ENCODE measurements at regions not wholly inside any gene's neighbourhood (a gene's known extent, or its start where the extent isn't known, plus 50 kb on each side); places are given as distances from the start of the nearest gene placed in this dataset.

- no peaks in the 10 kb centered on the region for H4K20me1 ChIP-seq (ENCODE audit: control insufficient read depth, insufficient read depth, low read depth, low read length)
- H3K36me3 ChIP-seq (ENCODE audit: control insufficient read depth, low read length): no peaks in the 10 kb centered on the region
- no peaks in the 10 kb centered on the region for H3K9me3 ChIP-seq (ENCODE audit: control insufficient read depth, insufficient read depth, low read length)
- H3K4me3 ChIP-seq (ENCODE audit: low read length): no peak overlapping the region
- no peaks in the 10 kb centered on the region for H3K4me1 ChIP-seq (ENCODE audit: control insufficient read depth, low read length)
- no peaks in the 10 kb centered on the region for H3K27me3 ChIP-seq (ENCODE audit: control insufficient read depth, low read length)
- H3K79me2 ChIP-seq (ENCODE audit: control insufficient read depth, low read length): no peaks in the 10 kb centered on the region
- no peak overlapping the region for H3K4me2 ChIP-seq (ENCODE audit: low read length)
- H3K27ac ChIP-seq (ENCODE audit: low read depth, low read length): no peak overlapping the region
- no peaks in the 10 kb centered on the region for H3F3A ChIP-seq (ENCODE audit: control insufficient read depth, insufficient read depth)
- TF ChIP-seq CTCF (IDR thresholded peaks at IDR 0.05; ENCODE audit: low read depth, low read length, poor library complexity, severe bottlenecking): no peak
- no peak for TF ChIP-seq EZH2phosphoT487 (IDR thresholded peaks at IDR 0.05; ENCODE audit: borderline replicate concordance, low read length)
- H3K9me2 ChIP-seq (replicated peaks; ENCODE audit: control insufficient read depth, low read length): no peaks in the 10 kb centered on the region
Measured at GRCh38 chr18:6601241-6601640, 128.3 kb upstream of the ARHGAP28 start.

GRCh38 chr18:6602365-6602764 lies 127.2 kb upstream of the ARHGAP28 start:
- no peak for TF ChIP-seq CTCF (IDR thresholded peaks at IDR 0.05; ENCODE audit: low read depth, low read length, poor library complexity, severe bottlenecking)
- no peak for TF ChIP-seq EZH2phosphoT487 (IDR thresholded peaks at IDR 0.05; ENCODE audit: borderline replicate concordance, low read length)
- no peaks in the 10 kb centered on the region for H3K36me3 ChIP-seq (ENCODE audit: control insufficient read depth, low read length)
- H3K4me3 ChIP-seq (ENCODE audit: low read length): no peak overlapping the region
- no peaks in the 10 kb centered on the region for H3K9me2 ChIP-seq (replicated peaks; ENCODE audit: control insufficient read depth, low read length)
- no peaks in the 10 kb centered on the region for H3K79me2 ChIP-seq (ENCODE audit: control insufficient read depth, low read length)
- H3K27ac ChIP-seq (ENCODE audit: low read depth, low read length): no peak overlapping the region
- no peak overlapping the region for H3K4me2 ChIP-seq (ENCODE audit: low read length)
- H3F3A ChIP-seq (ENCODE audit: control insufficient read depth, insufficient read depth): no peaks in the 10 kb centered on the region
- H4K20me1 ChIP-seq (ENCODE audit: control insufficient read depth, insufficient read depth, low read depth, low read length): no peaks in the 10 kb centered on the region
- no peaks in the 10 kb centered on the region for H3K9me3 ChIP-seq (ENCODE audit: control insufficient read depth, insufficient read depth, low read length)
- H3K27me3 ChIP-seq (ENCODE audit: control insufficient read depth, low read length): no peaks in the 10 kb centered on the region
- no peaks in the 10 kb centered on the region for H3K4me1 ChIP-seq (ENCODE audit: control insufficient read depth, low read length)

- Histone ChIP-seq H3K4me2 (ENCODE audit: low read length) (no peak overlapping the region), H3K27ac (ENCODE audit: low read depth, low read length) (no peak overlapping the region), H3K79me2 (ENCODE audit: control insufficient read depth, low read length) (no peaks in the 10 kb centered on the region), H3K36me3 (ENCODE audit: control insufficient read depth, low read length) (no peaks in the 10 kb centered on the region), H3K9me2 (replicated peaks; ENCODE audit: control insufficient read depth, low read length) (no peaks in the 10 kb centered on the region), H3K27me3 (ENCODE audit: control insufficient read depth, low read length) (no peaks in the 10 kb centered on the region), H4K20me1 (ENCODE audit: control insufficient read depth, insufficient read depth, low read depth, low read length) (no peaks in the 10 kb centered on the region), H3K4me1 (ENCODE audit: control insufficient read depth, low read length) (no peaks in the 10 kb centered on the region), H3K9me3 (ENCODE audit: control insufficient read depth, insufficient read depth, low read length) (no peaks in the 10 kb centered on the region), H3K4me3 (ENCODE audit: low read length) (no peak overlapping the region), H3F3A (ENCODE audit: control insufficient read depth, insufficient read depth) (no peaks in the 10 kb centered on the region)
- no peak for TF ChIP-seq EZH2phosphoT487 (IDR thresholded peaks at IDR 0.05; ENCODE audit: borderline replicate concordance, low read length)
- TF ChIP-seq CTCF (IDR thresholded peaks at IDR 0.05; ENCODE audit: low read depth, low read length, poor library complexity, severe bottlenecking): no peak
Measured at GRCh38 chr18:6604573-6604941, 125.0 kb upstream of the ARHGAP28 start.

All from DOHH2 (cell line).